RWPE1 (cell line): ENCODE measurements at regions not wholly inside any gene's neighbourhood (a gene's known extent, or its start where the extent isn't known, plus 50 kb on each side); places are given as distances from the start of the nearest gene placed in this dataset.

Experiments used
- CTCF ChIA-PET: fragments of 350-600 bp; sonication (Branson Sonifier 250); formaldehyde crosslinking; extraction: SDS; loops from one replicate; lab custom pipeline; 2021; lab: Yijun Ruan, JAX
- POLR2A ChIA-PET: fragments of 400-600 bp; formaldehyde crosslinking; extraction: SDS; loops from one replicate; lab custom pipeline; 2020; ENCODE audit warnings: antibody characterized with exemption; ENCODE audit not compliant: low non-redundant PET; lab: Yijun Ruan, JAX
- DNase-seq: peaks from one replicate; pipeline ENCODE4 v3.0.0; 2012; ENCODE audit warnings: low spot score
- H3K27ac ChIP-seq: fragments of 450-650 bp; 2 replicates; pipeline ENCODE4 v1.5.1; 2017
- TF ChIP-seq, protein P1 (sequence below): fragments of 450-650 bp; conservative IDR thresholded peaks from 2 replicates; pipeline ENCODE4 v1.5.1; 2017; ENCODE audit warnings: low read depth, mild to moderate bottlenecking

DNA sequence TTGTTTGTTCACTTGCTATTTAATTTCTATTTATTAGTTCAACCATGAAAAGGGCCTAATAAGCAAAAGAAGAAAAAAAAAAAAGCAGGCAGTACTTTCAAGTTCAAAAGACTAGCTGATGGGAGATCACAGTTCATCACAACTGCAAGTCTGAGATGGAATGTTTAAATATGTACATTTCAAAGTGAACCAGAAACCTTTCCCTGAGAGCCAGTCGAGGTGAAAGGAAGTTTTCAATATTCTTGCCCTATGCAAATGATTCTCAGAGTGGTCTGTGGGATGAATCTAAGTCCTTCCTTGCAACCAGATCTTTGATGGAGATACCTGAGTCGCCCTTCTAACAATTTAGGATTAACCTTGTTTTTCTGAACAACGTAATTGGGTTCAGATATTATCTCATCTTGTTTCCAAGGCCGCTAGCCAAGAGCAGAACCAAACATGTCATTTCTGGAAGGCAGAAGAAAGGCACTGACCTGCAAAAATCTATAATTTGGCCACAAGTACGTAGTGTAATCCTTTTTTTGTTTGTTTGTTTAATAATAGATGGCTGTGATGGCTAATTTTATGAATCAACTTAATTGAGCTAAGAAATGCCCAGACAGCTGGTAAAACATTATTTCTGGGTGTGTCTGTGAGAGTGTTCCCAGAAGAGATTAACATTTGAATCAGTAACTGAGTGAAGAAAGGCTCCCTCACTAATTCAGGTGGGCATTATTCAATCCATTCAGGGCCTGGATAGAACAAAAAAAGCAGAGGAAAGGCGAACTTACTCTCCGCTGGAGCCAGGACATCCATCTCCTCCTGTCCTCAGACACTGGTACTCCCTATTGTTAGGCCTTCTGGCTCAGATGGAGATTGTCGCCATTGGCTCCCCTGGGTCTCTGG lies 171.1 kb upstream of the TMPO start:
- POLR2A ChIA-PET, result no interaction called here
- TF ChIP-seq, protein P1, sequence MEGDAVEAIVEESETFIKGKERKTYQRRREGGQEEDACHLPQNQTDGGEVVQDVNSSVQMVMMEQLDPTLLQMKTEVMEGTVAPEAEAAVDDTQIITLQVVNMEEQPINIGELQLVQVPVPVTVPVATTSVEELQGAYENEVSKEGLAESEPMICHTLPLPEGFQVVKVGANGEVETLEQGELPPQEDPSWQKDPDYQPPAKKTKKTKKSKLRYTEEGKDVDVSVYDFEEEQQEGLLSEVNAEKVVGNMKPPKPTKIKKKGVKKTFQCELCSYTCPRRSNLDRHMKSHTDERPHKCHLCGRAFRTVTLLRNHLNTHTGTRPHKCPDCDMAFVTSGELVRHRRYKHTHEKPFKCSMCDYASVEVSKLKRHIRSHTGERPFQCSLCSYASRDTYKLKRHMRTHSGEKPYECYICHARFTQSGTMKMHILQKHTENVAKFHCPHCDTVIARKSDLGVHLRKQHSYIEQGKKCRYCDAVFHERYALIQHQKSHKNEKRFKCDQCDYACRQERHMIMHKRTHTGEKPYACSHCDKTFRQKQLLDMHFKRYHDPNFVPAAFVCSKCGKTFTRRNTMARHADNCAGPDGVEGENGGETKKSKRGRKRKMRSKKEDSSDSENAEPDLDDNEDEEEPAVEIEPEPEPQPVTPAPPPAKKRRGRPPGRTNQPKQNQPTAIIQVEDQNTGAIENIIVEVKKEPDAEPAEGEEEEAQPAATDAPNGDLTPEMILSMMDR, result no peak
- no peak overlapping the region for H3K27ac ChIP-seq
- CTCF ChIA-PET, result no interaction called here
- DNase-seq, result no peak

DNA sequence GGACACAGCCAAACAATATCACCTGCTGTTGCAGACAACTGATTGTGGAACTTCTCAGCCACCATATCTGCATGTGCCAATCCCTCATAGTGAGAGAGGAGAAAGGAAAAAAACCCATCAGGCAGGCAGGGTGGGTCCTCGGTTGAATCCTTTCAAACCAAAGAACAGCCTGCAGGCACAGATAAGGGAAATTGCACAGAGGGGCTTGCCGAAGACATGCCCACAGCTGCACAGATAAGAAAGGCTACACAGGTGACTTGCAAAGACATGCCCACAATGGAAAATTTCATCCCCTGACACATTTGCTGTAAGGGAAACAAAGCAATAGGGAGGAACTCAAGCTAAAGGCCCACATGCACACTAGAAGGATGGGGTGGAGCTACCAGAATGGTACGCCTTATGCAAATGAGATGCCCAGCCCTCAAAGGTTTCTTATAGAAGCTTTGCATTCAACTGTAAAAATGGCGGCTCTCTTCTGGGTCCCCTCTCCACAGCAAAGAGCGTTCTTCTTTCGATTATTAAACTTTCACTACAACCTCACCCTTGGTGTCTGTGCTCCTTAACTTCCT lies 170.0 kb upstream of the TMPO start:
- no peak overlapping the region for H3K27ac ChIP-seq
- DNase-seq, result no peak
- CTCF ChIA-PET, result no interaction called here
- TF ChIP-seq, protein P1, result no peak
- POLR2A ChIA-PET, result no interaction called here

DNA sequence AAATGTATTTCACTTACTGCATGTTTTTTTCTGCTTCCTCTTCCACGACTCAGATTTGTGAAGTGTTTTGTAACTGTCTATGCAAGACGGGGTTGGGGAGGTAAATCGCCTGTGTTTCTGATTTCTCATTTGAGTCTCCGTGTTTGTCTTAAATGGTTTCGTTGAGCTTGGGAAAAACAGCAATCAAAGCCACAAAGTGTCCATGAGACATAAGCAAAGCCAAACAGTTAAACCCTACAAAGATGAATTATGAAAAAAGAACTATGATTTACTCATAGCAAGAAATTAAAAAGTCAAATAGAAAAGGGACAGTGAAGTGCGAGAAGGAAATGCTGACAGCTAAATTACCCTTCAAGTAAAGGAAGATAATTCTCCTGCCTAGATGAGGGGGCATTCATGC lies 164.3 kb upstream of the TMPO start:
- POLR2A ChIA-PET, result no interaction called here

DNA sequence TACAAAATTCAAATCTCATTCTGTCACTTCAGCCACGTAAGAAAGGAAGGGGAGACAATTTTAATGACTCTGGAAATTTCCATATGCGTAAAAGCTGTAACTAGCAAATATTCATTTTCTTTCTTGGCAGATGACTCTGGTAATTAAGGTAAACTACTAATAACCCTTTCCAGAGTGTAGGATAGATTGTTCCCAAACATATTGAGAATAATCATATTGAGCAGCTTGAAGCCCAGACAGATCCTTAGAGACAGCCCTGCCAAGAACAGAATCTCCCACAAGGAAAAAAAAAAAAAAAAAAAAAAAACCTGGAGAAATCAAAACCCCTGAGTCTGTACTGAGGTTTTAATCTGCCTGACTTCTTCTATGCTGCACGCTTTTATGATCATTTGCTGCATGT lies 163.6 kb upstream of the TMPO start:
- ChIA-PET POLR2A (no interaction called here), CTCF (interaction anchor here (0.6 to 1.8 kb wide), 2 partner anchors 15 to 344 kb away, joined by 3 to 4 read pairs; no protein-coding TSS in a partner anchor)
- TF ChIP-seq, protein P1, result no peak
- no peak overlapping the region for H3K27ac ChIP-seq
- no peak for DNase-seq

More for the DNA sequence above, 164.3 kb upstream of the TMPO start:
- CTCF ChIA-PET, result interaction anchor here (1.8 kb wide), 1 partner anchor 14 kb away, joined by 3 read pairs; no protein-coding TSS in a partner anchor
- TF ChIP-seq, protein P1, result no peak
- DNase-seq, result no peak
- no peak overlapping the region for H3K27ac ChIP-seq

DNA sequence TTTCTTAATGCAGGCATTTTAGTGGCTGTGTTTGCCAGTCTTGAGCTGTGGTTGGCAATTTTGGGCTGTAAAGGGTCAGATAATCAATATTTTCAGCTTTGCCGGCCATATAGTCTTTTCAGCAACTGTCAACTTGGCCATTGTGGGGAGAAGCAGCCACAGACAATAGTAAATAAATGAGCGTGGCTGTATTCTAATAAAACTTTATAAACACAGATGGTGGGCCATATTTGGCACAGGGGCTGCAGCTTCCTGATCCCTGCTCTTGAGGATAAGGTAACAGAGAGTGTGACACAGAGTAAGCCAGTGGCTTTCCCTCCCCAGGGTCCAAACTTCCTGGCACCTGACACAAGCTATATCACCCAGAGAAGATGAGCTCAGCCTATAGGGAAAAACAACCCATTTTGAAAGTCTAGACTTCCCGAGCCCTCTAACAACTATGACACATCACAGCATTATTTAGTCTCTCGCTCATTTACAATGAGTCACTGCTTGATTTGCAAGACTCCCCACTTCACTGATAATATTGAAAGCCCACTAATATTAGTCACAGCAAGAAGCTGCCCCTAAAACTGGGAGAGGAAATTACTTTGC lies 163.1 kb upstream of the TMPO start:
- POLR2A ChIA-PET, result no interaction called here
- TF ChIP-seq, protein P1, result no peak
- peak; percentile 84 for DNase-seq
- CTCF ChIA-PET, result interaction anchor here (1.8 kb wide), 1 partner anchor 15 kb away, joined by 3 read pairs; no protein-coding TSS in a partner anchor
- no peak overlapping the region for H3K27ac ChIP-seq

DNA sequence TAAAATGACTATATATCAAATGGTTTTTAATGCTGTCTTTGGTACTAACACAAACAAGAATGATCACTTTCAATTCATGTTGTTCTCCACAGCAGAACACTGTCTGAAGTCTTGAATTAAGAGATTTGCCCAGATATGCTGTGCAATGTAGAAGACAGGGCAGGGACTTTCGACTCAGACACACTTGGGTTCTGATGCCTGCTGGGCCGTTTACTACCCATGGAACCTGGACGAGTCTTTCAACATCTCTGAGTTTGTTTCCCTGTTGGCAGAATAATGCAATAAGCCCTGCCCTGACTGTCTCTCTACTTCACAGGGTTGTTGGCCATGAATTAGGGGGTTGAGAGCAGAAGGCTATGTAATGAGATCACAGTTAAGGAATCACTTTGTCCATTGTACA lies 162.6 kb upstream of the TMPO start:
- TF ChIP-seq, protein P1, result no peak
- ChIA-PET POLR2A (no interaction called here), CTCF (no interaction called here)
- no peak for DNase-seq
- no peak overlapping the region for H3K27ac ChIP-seq
